Neural progenitor cell (in vitro differentiated cells): ENCODE measurements at regions not wholly inside any gene's neighbourhood (a gene's known extent, or its start where the extent isn't known, plus 50 kb on each side); places are given as distances from the start of the nearest gene placed in this dataset.
"Not testable (repeated sequence)": the region's sequence is repeated elsewhere in the genome, so short reads cannot be mapped to it uniquely, and the experiment has no call there.

Experiments used
- DNase-seq: peaks from one replicate; pipeline ENCODE4 v3.0.0-alpha.2; 2016; ENCODE audit warnings: low spot score
- H2AFZ ChIP-seq: fragments of 200-600 bp; sonication (generic); replicated peaks from 2 replicates; pipeline ENCODE4 v1.6.1; 2016; ENCODE audit warnings: antibody characterized with exemption
- H3F3A ChIP-seq: fragments of 200-600 bp; sonication (generic); 2 replicates; pipeline ENCODE4 v1.6.1; 2016; ENCODE audit warnings: antibody characterized with exemption, low read depth
- H3K27ac ChIP-seq: fragments of 200-600 bp; sonication (generic); 2 replicates; pipeline ENCODE4 v1.5.1; 2016; ENCODE audit warnings: mild to moderate bottlenecking
- H3K27me3 ChIP-seq: fragments of 200-600 bp; sonication (generic); 2 replicates; pipeline ENCODE4 v1.6.1; 2016; ENCODE audit warnings: mild to moderate bottlenecking, moderate library complexity
- H3K36me3 ChIP-seq: fragments of 200-600 bp; sonication (generic); 2 replicates; pipeline ENCODE4 v1.5.1; 2016
- H3K4me1 ChIP-seq: fragments of 200-600 bp; sonication (generic); 2 replicates; pipeline ENCODE4 v1.6.1; 2016; ENCODE audit warnings: mixed run types
- H3K4me2 ChIP-seq: fragments of 200-600 bp; sonication (generic); 2 replicates; pipeline ENCODE4 v1.6.1; 2016
- H3K4me3 ChIP-seq: fragments of 200-600 bp; sonication (generic); 2 replicates; pipeline ENCODE4 v1.5.1; 2016
- H3K79me2 ChIP-seq: fragments of 200-600 bp; sonication (generic); 2 replicates; pipeline ENCODE4 v1.6.1; 2016; ENCODE audit warnings: low read depth
- H3K9ac ChIP-seq: fragments of 200-600 bp; sonication (generic); 2 replicates; pipeline ENCODE4 v1.6.1; 2016
- H3K9me3 ChIP-seq: fragments of 200-600 bp; sonication (generic); 2 replicates; pipeline ENCODE4 v1.5.1; 2016; ENCODE audit warnings: low read depth
- H4K20me1 ChIP-seq: fragments of 200-600 bp; sonication (generic); 2 replicates; pipeline ENCODE4 v1.6.1; 2016; ENCODE audit warnings: low read depth
- H3K27ac Mint-ChIP-seq: 3 replicates; pipeline ENCODE4 v1.8.0; 2021; ENCODE audit warnings: mixed read lengths
- H3K27me3 Mint-ChIP-seq: 2 replicates; pipeline ENCODE4 v1.8.0; 2022; ENCODE audit warnings: low read depth, mild to moderate bottlenecking, inconsistent platforms, moderate library complexity, mixed read lengths; ENCODE audit not compliant: insufficient read depth
- H3K36me3 Mint-ChIP-seq: 3 replicates; pipeline ENCODE4 v1.8.0; 2021; ENCODE audit warnings: mixed read lengths
- H3K4me1 Mint-ChIP-seq: 3 replicates; pipeline ENCODE4 v1.8.0; 2021; ENCODE audit warnings: mixed read lengths
- H3K4me3 Mint-ChIP-seq: 3 replicates; pipeline ENCODE4 v1.8.0; 2021; ENCODE audit warnings: mild to moderate bottlenecking, moderate library complexity, mixed read lengths
- H3K9me3 Mint-ChIP-seq: 3 replicates; pipeline ENCODE4 v1.8.0; 2020; ENCODE audit warnings: mixed read lengths

- not testable (repeated sequence) for H3K36me3 Mint-ChIP-seq, DNase-seq, H3K9me3 Mint-ChIP-seq
These were observed 73.7 kb upstream of the FOLH1 start for GRCh38 chr11:49282125-49282524.

GRCh38 chr11:49277951-49278350 is 69.5 kb upstream of the FOLH1 start:
- H3K36me3 Mint-ChIP-seq, H3K9ac ChIP-seq, H3K36me3 ChIP-seq, H2AFZ ChIP-seq, H3F3A ChIP-seq, H4K20me1 ChIP-seq, H3K4me1 ChIP-seq, H3K79me2 ChIP-seq, H3K27me3 ChIP-seq, H3K27ac Mint-ChIP-seq, H3K27me3 Mint-ChIP-seq, H3K4me1 Mint-ChIP-seq, H3K4me3 ChIP-seq, H3K27ac ChIP-seq, H3K4me3 Mint-ChIP-seq, H3K9me3 ChIP-seq, H3K4me2 ChIP-seq: not testable (repeated sequence)
- peaks cover 12% of the 10 kb centered on the region for H3K9me3 Mint-ChIP-seq
- peak; percentile 14 for DNase-seq

More at GRCh38 chr11:49282125-49282524, 73.7 kb upstream of the FOLH1 start:
- not testable (repeated sequence) for H3K9ac ChIP-seq, H2AFZ ChIP-seq, H3K4me1 Mint-ChIP-seq, H3K4me3 Mint-ChIP-seq, H3K4me3 ChIP-seq, H3K4me1 ChIP-seq, H3K27me3 ChIP-seq, H3K27me3 Mint-ChIP-seq, H3K36me3 ChIP-seq, H4K20me1 ChIP-seq, H3K27ac Mint-ChIP-seq, H3K4me2 ChIP-seq, H3F3A ChIP-seq, H3K27ac ChIP-seq, H3K9me3 ChIP-seq, H3K79me2 ChIP-seq
